Keratinocyte (primary cell): ENCODE measurements at regions not wholly inside any gene's neighbourhood (a gene's known extent, or its start where the extent isn't known, plus 50 kb on each side); places are given as distances from the start of the nearest gene placed in this dataset.

ENCODE experiments used
- EZH2 ChIP-seq: IDR thresholded peaks from one replicate; pipeline ENCODE4 v1.6.1; 2012; ENCODE audit warnings: inconsistent platforms, mild to moderate bottlenecking, low read length, moderate library complexity
- TF ChIP-seq, protein P1 (sequence below), 3 experiments: IDR thresholded peaks in 1 of 3; conservative IDR thresholded peaks in 1 of 3; optimal IDR thresholded peaks in 1 of 3; 2 replicates in 2 of 3; 3 replicates in 1 of 3; pipeline versions ENCODE3 to v1.5.1; 2011; ENCODE audit warnings: low read length in 3 of 3, mild to moderate bottlenecking in 3 of 3, moderate library complexity in 2 of 3, control low read depth in 1 of 3, inconsistent platforms in 1 of 3; ENCODE audit not compliant: insufficient read depth in 2 of 3; ENCODE audit errors: extremely low read depth in 1 of 3

DNA sequence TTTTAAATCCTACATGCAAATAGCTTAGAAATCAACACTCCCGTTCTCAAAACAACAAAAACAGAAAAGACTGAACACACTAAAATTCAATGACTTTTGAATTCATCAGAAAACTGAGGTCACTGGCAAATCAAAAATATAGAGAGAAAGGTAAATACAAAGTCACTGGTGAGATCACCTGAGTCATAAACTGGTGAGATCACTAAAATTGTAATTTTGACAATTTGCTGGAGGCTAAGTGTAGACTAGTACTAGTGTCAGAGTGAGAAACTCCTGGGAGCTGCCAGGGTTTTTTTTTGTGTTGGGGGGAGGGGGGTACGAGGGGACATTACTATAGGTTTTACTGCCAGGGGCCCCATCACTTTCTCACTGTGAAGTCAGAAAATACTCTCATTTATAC is 1876.0 kb upstream of the CELF4 start:
- TF ChIP-seq EZH2 = no peak
- TF ChIP-seq, protein P1, sequence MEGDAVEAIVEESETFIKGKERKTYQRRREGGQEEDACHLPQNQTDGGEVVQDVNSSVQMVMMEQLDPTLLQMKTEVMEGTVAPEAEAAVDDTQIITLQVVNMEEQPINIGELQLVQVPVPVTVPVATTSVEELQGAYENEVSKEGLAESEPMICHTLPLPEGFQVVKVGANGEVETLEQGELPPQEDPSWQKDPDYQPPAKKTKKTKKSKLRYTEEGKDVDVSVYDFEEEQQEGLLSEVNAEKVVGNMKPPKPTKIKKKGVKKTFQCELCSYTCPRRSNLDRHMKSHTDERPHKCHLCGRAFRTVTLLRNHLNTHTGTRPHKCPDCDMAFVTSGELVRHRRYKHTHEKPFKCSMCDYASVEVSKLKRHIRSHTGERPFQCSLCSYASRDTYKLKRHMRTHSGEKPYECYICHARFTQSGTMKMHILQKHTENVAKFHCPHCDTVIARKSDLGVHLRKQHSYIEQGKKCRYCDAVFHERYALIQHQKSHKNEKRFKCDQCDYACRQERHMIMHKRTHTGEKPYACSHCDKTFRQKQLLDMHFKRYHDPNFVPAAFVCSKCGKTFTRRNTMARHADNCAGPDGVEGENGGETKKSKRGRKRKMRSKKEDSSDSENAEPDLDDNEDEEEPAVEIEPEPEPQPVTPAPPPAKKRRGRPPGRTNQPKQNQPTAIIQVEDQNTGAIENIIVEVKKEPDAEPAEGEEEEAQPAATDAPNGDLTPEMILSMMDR (optimal IDR thresholded peaks at IDR 0.05 in 1 of 3, IDR thresholded peaks at IDR 0.05 in 1 of 3, conservative IDR thresholded peaks at IDR 0.05 in 1 of 3; ENCODE audit: extremely low read depth in 1 of 3, insufficient read depth in 2 of 3, low read length in 3 of 3) = no peak
